ENCODE measurements at regions not wholly inside any gene's neighbourhood (a gene's known extent, or its start where the extent isn't known, plus 50 kb on each side); places are given as distances from the start of the nearest gene placed in this dataset.

- H3K79me2 ChIP-seq (ENCODE audit: control insufficient read depth, insufficient read depth, low read length), result no peaks in the 10 kb centered on the region
- H3K27ac ChIP-seq (ENCODE audit: insufficient read depth, low read depth, low read length), result no peak overlapping the region
- H3K4me2 ChIP-seq (ENCODE audit: insufficient read depth, low read length), result no peak overlapping the region
- no peaks in the 10 kb centered on the region for H3K27me3 ChIP-seq (ENCODE audit: control insufficient read depth in 2 of 2, insufficient read depth in 2 of 2, low read length in 2 of 2)
- BruUV-seq (replicated peaks), result no TSS peak
- H3K36me3 ChIP-seq (ENCODE audit: control insufficient read depth in 2 of 2, extremely low read depth in 1 of 2, insufficient read depth in 2 of 2, low read length in 2 of 2), result no peaks in the 10 kb centered on the region
- dilution Hi-C loops (cut with MboI; ENCODE audit: extremely low pct_ligation_motif_present, low sequenced_read_pairs) (no loop called here), intact Hi-C loops (cut with micrococcal nuclease) (no loop called here)
- no peak overlapping the region for H3K9ac ChIP-seq (replicated peaks; ENCODE audit: extremely low read depth, insufficient read depth, low read length)
- H2AFZ ChIP-seq (ENCODE audit: low read depth, low read length), result no peak overlapping the region
- DNase-seq (ENCODE audit: low read depth, low spot score) (no peak), FAIRE-seq (no peak)
- TF ChIP-seq, protein P1, sequence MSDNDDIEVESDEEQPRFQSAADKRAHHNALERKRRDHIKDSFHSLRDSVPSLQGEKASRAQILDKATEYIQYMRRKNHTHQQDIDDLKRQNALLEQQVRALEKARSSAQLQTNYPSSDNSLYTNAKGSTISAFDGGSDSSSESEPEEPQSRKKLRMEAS (IDR thresholded peaks at IDR 0.05; ENCODE audit: insufficient read depth, insufficient read length), result no peak
- TF ChIP-seq POLR2AphosphoS5 (IDR thresholded peaks at IDR 0.05; ENCODE audit: insufficient read depth, low read depth, low read length), result no peak
- no peak for TF ChIP-seq GATA2 (IDR thresholded peaks at IDR 0.05; ENCODE audit: insufficient read depth, insufficient read length, low read depth, low read length)
- TF ChIP-seq POLR2A (IDR thresholded peaks at IDR 0.05; ENCODE audit: low read depth, low read length), result no peak
- TF ChIP-seq EZH2 (IDR thresholded peaks at IDR 0.05; ENCODE audit: borderline replicate concordance, low read depth, low read length, severe bottlenecking), result no peak
- TF ChIP-seq, protein P2, sequence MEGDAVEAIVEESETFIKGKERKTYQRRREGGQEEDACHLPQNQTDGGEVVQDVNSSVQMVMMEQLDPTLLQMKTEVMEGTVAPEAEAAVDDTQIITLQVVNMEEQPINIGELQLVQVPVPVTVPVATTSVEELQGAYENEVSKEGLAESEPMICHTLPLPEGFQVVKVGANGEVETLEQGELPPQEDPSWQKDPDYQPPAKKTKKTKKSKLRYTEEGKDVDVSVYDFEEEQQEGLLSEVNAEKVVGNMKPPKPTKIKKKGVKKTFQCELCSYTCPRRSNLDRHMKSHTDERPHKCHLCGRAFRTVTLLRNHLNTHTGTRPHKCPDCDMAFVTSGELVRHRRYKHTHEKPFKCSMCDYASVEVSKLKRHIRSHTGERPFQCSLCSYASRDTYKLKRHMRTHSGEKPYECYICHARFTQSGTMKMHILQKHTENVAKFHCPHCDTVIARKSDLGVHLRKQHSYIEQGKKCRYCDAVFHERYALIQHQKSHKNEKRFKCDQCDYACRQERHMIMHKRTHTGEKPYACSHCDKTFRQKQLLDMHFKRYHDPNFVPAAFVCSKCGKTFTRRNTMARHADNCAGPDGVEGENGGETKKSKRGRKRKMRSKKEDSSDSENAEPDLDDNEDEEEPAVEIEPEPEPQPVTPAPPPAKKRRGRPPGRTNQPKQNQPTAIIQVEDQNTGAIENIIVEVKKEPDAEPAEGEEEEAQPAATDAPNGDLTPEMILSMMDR (IDR thresholded peaks at IDR 0.05; ENCODE audit: extremely low read depth in 1 of 2, insufficient read depth in 1 of 2, low read depth in 1 of 2, low read length in 2 of 2), result no peak
- TF ChIP-seq FOS (IDR thresholded peaks at IDR 0.05; ENCODE audit: borderline replicate concordance, insufficient read depth, low read length), result no peak
- TF ChIP-seq JUN (IDR thresholded peaks at IDR 0.05; ENCODE audit: borderline replicate concordance, insufficient read depth, insufficient read length, low read depth), result no peak
- no peak for TF ChIP-seq MYC (IDR thresholded peaks at IDR 0.05; ENCODE audit: low read depth, low read length)
- H3K9me1 ChIP-seq (replicated peaks; ENCODE audit: control insufficient read depth, extremely low read depth, insufficient read depth, low read length), result no peaks in the 10 kb centered on the region
- ChIA-PET CTCF (interaction anchor here (1.1 kb wide), 1 partner anchor 80 kb away, joined by 3 read pairs; no protein-coding TSS in a partner anchor), POLR2A (no interaction called here)
- no peaks in the 10 kb centered on the region for H4K20me1 ChIP-seq (replicated peaks; ENCODE audit: control insufficient read depth, extremely low read depth, insufficient read depth, low read length)
- H3K9me3 ChIP-seq (replicated peaks; ENCODE audit: control insufficient read depth, insufficient read depth, low read length), result no peaks in the 10 kb centered on the region
- no peaks in the 10 kb centered on the region for H3K4me1 ChIP-seq (ENCODE audit: control insufficient read depth, extremely low read depth, insufficient read depth, low read length)
- H3K4me3 ChIP-seq (replicated peaks in 1 of 3; ENCODE audit: insufficient read depth in 1 of 3, low read depth in 1 of 3, low read length in 3 of 3), result no peak overlapping the region
Measured at GRCh38 chr2:129812071-129812470, 167.4 kb upstream of the RAB6C start.
